ENCODE measurements at regions not wholly inside any gene's neighbourhood (a gene's known extent, or its start where the extent isn't known, plus 50 kb on each side); places are given as distances from the start of the nearest gene placed in this dataset.

DNA sequence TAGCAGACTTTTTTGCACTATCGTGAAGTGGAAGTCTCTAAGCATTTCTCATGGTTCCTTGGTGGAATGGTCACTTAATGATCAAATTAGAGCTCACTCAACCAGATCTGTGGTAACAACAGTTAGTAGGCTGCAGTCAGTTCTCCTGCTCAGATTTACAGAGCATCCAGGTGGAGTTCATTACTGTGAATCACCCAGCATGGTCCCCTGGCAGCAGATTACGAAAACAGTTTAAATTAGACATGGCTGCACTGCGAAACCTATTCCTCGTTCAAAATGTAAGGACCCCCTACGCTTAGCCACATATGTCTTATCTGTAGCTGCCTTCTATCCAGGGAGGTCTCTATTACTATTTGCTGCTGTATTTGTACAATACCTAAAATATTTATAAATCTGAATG lies 823.6 kb upstream of the ARRDC3 start:
- TF ChIP-seq, protein P1, sequence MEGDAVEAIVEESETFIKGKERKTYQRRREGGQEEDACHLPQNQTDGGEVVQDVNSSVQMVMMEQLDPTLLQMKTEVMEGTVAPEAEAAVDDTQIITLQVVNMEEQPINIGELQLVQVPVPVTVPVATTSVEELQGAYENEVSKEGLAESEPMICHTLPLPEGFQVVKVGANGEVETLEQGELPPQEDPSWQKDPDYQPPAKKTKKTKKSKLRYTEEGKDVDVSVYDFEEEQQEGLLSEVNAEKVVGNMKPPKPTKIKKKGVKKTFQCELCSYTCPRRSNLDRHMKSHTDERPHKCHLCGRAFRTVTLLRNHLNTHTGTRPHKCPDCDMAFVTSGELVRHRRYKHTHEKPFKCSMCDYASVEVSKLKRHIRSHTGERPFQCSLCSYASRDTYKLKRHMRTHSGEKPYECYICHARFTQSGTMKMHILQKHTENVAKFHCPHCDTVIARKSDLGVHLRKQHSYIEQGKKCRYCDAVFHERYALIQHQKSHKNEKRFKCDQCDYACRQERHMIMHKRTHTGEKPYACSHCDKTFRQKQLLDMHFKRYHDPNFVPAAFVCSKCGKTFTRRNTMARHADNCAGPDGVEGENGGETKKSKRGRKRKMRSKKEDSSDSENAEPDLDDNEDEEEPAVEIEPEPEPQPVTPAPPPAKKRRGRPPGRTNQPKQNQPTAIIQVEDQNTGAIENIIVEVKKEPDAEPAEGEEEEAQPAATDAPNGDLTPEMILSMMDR (IDR thresholded peaks at IDR 0.05) = no peak
- TF ChIP-seq POLR2A (IDR thresholded peaks at IDR 0.05) = no peak
